HPDE6-E6E7 (cell line): ENCODE measurements at regions not wholly inside any gene's neighbourhood (a gene's known extent, or its start where the extent isn't known, plus 50 kb on each side); places are given as distances from the start of the nearest gene placed in this dataset.

ENCODE experiments used
- DNase-seq: peaks from one replicate; pipeline ENCODE4 v3.0.0; 2011; ENCODE audit warnings: missing footprints; ENCODE audit errors: extremely low spot score

GRCh38 chr2:238654479-238655197, 193.2 kb upstream of the TWIST2 start:
- DNase-seq: no peak

DNA sequence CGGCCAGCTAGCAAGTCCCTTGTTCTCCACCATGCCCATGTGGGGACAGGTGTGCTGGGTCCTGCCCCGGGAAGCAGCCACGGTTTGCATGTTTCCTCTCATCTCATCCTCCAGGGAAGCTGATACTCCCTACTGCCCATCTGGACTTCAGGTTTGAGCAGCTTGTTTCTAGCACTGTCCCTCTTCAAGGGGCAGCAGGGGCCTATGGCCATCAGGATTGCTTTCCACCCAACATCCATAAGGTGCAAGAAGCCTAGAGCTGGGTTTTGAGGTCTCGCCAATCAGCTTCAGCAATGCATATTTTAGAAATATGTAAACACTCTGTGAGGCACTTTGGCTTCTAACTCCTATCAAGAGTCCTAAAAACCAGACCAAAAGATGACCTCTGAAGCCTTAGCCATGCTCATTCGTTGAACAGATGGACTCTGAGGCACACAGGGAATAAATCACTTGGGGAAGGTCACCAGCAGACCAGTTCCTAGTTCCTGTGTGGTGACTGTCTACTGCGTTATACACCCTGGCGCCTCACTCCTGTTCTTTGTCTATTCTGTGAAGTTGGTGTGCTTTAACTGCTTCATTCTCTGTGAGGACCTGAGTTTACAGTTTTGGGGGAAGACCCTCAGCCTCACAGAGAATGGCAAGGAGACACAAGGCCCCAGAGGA, 192.6 kb upstream of the TWIST2 start:
- DNase-seq: no peak

GRCh38 chr2:238655974-238656722, 191.7 kb upstream of the TWIST2 start:
- DNase-seq: no peak

GRCh38 chr2:238657132-238658053, 190.5 kb upstream of the TWIST2 start:
- no peak for DNase-seq

DNA sequence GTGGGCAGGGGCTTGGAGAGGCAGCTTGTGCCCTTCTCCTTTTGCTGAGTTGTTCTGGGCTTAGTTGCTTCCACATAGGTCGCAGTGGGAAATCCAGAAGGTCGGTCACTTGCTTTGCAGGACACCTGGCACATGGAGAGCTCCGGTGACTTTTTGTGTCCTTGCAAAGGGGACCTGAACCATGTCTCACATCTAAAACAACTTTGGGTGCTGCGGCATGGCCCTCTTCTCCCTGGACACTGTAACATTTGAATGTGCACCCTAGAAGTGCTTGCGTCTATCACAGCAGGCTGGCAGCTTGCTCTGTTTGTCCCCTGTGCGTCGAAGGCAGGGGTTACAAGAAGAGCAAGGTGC, 189.9 kb upstream of the TWIST2 start:
- DNase-seq: no peak

GRCh38 chr2:238658820-238659219, 189.1 kb upstream of the TWIST2 start:
- DNase-seq: no peak

DNA sequence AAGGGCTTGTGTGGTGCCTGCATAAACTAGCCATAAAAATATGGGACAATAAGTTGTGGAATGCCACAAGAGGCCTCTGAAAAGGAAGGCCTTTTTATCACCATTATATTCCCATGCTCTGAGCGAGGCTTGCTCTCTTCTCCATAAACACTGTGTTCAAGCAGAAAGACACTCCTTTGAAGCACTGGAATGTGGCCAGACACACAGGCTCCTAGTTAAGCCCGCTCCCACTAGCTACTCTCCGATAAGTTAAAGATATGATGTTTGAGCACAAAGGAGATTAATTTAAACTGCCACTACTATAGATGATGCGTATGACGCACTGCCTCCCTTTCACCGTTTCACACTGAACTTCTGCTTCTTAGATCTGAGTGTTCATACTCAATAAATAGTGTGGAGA, 188.7 kb upstream of the TWIST2 start:
- DNase-seq: no peak

DNA sequence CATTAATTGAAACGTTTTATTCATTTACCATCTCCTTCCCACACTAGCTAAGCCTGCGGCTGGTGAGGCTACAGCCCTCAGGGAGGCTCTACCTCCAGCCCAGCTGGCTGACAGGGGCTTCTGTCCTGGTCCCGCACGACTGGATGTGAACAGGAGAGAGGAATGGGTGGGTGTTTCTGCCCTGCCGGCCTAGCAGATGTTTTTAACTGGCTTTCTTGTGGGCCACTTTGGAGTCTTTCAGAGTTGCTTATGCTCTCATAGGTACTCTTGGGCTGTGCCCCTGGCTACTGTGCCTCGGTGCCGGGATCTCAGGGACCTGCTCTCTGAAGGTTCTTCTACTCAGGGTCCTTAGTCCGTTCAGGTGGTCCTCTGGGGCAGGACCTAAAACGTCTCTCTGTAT, 184.3 kb upstream of the TWIST2 start:
- DNase-seq: no peak

- DNase-seq: no peak
These were observed 182.0 kb upstream of the TWIST2 start for GRCh38 chr2:238665919-238666318.

DNA sequence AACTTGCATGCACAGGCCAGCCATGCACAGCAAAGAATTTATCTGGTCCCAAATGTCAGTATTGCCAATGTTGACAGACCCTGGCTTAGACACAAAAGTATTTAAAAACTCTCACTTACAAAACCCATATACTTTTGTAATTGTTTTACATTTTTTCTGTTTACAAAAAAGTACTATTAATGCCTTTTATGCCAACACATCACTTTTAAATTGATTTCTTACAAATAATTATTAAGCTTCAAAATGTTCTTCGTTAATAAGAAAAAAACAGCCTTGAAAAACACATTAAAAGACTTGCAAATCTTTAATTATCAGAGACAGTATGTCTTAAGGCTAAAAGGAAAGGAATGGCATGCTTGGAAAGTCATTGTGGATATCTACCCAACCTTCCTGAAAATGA, 181.3 kb upstream of the TWIST2 start:
- DNase-seq: no peak

DNA sequence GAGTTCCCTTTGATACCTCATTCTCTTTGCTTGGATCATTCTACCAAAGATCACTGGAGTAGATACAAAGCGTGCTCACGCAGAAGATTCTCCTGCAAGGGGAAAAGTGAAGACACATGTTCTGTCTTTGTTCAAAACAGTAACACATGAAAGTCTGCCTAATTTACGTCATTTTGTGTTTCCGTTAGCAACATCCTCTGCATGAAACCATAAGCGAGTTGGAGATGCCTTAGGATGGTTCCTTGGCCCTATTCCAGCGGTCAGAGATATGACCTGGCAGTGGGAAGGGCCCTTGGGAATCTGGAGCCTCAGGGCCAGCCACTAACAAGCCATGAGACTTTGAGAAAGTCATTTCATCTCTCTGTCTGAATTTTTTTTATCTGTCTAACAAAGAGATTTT, 180.9 kb upstream of the TWIST2 start:
- no peak for DNase-seq

DNA sequence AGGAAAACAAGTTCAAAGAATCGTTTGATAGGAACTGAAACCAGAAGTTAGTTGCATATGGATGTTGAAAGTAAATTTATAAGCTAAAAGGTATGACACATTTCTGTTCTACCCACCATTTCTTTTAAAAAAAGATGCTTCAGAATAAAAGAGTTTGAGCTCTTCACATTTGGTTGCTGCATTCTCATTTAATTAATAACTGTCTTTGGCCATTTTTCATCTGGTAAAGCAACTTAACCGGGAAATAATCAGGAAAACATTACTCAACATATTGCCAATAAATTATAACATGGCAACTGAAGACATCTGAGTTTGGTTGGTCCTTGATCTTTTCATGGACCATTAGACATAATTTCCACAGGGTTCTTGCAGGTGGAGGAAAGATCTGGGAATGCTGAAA, 180.2 kb upstream of the TWIST2 start:
- DNase-seq: no peak

- DNase-seq: no peak
These were observed 179.5 kb upstream of the TWIST2 start for GRCh38 chr2:238668426-238668825.

DNA sequence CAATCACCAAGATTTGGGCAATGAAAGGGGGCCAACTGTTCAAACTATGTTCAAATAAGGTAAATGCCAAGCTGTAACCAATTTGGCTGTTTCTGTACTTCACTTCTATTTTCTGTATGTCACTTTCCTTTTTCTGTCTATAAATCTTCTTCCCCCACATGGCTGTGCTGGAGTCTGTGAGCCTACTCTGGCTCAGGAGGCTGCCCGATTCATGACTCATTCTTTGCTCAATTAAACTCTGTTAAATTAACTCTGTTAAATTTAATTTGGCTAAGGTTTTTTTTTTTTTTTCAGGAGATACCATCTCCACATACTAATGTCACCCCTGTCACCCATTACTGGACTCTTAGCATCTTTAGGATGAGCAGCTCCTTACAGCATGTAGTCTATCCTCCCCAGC, 178.8 kb upstream of the TWIST2 start:
- no peak for DNase-seq

GRCh38 chr2:238669581-238670080, 178.3 kb upstream of the TWIST2 start:
- DNase-seq: no peak

- DNase-seq: no peak
These were observed 177.7 kb upstream of the TWIST2 start for GRCh38 chr2:238670111-238670585.

GRCh38 chr2:238682536-238682935, 165.3 kb upstream of the TWIST2 start:
- no peak for DNase-seq

DNA sequence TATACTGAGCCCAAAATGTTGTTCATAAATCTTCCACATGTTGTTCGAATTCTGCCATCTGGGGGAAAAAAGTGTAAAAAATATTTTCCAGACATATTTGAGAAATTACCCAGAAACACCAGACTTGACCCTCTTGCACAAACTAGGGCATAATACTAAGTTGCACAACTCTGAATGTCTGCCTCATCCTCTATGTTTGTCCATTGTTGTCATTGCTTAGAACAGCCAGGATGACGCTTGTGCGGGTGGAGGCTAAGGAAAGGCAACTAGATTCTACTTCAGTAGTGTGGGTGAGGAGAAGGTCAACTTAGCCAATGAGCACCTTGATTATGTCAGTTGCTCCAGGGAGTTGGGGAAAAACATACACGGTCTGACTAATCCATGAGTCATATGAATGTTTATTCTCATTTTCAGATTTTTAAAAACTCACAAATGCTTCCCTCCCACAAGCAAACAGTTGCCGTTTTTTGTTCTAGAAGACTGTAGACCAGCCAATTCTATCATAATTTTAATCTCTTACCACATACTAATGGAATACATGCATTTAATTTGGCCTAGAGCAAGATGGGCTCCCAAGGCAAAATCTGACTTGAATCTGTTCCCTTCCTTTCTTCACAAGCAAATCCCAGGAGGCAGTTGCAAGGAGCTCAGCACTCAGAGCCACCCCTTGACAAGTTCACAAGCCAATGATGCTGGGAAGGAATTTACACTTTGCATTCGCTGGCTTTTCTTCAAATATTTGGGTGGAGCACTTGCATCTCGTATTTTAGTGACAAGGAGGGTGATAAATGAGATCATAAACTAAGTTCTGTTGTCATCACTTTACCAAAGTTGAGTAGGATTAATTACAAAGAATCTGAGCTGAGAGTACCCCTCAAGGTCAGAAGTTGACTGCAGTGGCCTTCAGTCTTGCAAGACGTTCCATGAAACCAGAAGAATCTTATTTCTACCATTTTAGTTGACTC, 163.2 kb upstream of the TWIST2 start:
- peak; percentile 97 for DNase-seq

DNA sequence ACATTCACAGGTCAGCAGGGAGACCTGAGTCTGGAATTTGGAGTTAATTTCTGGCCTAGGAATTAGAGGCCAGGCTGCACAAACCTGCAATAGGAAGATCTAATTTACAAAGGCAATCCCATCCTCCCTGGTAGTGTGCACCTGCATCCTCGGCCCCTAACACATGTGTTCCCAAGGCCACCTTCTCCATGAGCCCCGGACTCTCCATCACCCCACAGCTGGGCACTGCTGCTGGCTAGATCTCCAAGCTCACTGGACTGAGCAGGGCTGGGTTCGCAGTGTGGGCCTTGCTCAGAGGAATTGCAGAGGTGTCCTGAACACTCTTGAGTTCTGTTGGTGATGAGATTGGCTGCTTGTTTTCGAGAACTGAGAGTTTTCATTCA, 162.6 kb upstream of the TWIST2 start:
- DNase-seq: no peak

- DNase-seq: no peak
These were observed 162.2 kb upstream of the TWIST2 start for GRCh38 chr2:238685713-238686112.
